GM12865 (cell line): ENCODE measurements at regions not wholly inside any gene's neighbourhood (a gene's known extent, or its start where the extent isn't known, plus 50 kb on each side); places are given as distances from the start of the nearest gene placed in this dataset.

Experiments
- DNase-seq: peaks from one replicate; pipeline ENCODE4 v3.0.0; 2010; ENCODE audit warnings: low read depth
- H3K4me3 ChIP-seq: 2 replicates; pipeline ENCODE4 v1.5.1; 2011; ENCODE audit warnings: mild to moderate bottlenecking, low read depth, low read length, control low read depth
- TF ChIP-seq, protein P1 (sequence below): IDR thresholded peaks from 2 replicates; pipeline ENCODE4 v1.5.1; 2011; ENCODE audit warnings: low read length, control low read depth, low read depth, inconsistent platforms; ENCODE audit not compliant: insufficient read depth; ENCODE audit errors: missing control alignments

GRCh38 chr1:80101159-80101558, 1094.6 kb upstream of the ADGRL4 start:
- TF ChIP-seq, protein P1, sequence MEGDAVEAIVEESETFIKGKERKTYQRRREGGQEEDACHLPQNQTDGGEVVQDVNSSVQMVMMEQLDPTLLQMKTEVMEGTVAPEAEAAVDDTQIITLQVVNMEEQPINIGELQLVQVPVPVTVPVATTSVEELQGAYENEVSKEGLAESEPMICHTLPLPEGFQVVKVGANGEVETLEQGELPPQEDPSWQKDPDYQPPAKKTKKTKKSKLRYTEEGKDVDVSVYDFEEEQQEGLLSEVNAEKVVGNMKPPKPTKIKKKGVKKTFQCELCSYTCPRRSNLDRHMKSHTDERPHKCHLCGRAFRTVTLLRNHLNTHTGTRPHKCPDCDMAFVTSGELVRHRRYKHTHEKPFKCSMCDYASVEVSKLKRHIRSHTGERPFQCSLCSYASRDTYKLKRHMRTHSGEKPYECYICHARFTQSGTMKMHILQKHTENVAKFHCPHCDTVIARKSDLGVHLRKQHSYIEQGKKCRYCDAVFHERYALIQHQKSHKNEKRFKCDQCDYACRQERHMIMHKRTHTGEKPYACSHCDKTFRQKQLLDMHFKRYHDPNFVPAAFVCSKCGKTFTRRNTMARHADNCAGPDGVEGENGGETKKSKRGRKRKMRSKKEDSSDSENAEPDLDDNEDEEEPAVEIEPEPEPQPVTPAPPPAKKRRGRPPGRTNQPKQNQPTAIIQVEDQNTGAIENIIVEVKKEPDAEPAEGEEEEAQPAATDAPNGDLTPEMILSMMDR = no peak
- DNase-seq = no peak
- H3K4me3 ChIP-seq = no peak overlapping the region

- TF ChIP-seq, protein P1 = no peak
- no peak for DNase-seq
- no peak overlapping the region for H3K4me3 ChIP-seq
Observed at GRCh38 chr1:80099713-80100112, 1093.2 kb upstream of the ADGRL4 start.

GRCh38 chr1:80085067-80085466, 1078.5 kb upstream of the ADGRL4 start:
- TF ChIP-seq, protein P1 = no peak
- no peak for DNase-seq
- H3K4me3 ChIP-seq = no peak overlapping the region

DNA sequence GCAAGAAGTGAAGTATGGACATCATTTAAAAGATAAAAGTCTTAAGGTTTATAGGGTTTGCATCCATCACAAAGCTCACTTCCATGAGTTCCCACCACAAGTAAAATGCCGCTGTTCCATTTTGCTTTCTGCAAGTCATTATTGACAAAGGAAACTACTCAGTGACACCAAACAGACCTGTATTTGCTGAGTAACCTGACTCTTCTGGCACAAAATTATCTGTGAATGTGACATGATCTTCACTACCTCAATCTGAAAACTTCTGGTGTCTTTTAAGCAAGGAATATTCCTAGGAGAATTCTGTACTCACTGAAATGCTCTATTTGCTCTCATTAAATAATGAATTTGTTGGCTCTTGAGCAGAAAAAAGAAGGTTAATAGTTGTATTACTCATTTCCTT, 1077.4 kb upstream of the ADGRL4 start:
- TF ChIP-seq, protein P1 = no peak
- no peak for DNase-seq
- H3K4me3 ChIP-seq = no peak overlapping the region

DNA sequence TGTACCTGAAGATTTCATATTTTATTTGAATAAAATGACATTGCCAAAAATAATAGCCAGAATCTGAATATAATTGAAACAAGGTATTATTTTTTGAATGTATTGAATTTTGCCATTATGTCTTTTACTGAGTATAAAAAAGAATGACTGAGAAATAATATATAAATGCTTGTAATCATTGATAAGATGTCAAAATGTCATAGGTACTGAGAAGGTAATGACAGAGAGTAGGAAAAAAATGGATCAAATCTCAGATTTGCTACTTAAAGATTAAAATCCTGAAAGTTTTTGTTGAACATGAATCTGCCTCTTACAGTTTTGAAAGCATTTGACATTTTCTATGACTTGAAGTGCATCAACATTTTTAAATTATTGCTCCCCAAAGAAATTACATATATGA, 1069.9 kb upstream of the ADGRL4 start:
- H3K4me3 ChIP-seq = no peak overlapping the region
- TF ChIP-seq, protein P1 = no peak
- DNase-seq = no peak

DNA sequence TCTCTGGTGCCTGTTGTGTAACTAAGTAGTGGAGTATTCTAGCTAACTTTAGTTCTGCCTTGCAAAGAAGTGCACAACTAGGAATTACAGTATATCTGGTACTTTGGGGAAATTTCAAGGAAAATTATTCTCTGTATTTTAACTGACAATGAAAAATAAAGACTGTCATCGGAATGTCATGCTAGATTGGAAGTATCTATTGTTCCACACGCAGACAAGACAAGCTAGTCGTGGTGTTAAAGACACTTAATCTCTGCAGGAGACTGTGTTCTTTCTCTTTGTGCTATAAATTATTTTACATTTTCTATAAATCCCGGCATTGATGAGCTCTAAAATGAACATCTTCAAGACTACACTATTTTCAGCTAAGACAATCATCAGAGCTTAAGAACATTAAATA, 1068.8 kb upstream of the ADGRL4 start:
- H3K4me3 ChIP-seq = no peak overlapping the region
- TF ChIP-seq, protein P1 = no peak
- DNase-seq = no peak

- DNase-seq = no peak
Observed at GRCh38 chr1:80072563-80072962, 1066.0 kb upstream of the ADGRL4 start.

More at GRCh38 chr1:80072563-80072962, 1066.0 kb upstream of the ADGRL4 start:
- no peak overlapping the region for H3K4me3 ChIP-seq
- TF ChIP-seq, protein P1 = no peak
